ENCODE measurements at regions not wholly inside any gene's neighbourhood (a gene's known extent, or its start where the extent isn't known, plus 50 kb on each side); places are given as distances from the start of the nearest gene placed in this dataset.
A peak's percentile ranks its signal among the peaks of the same experiment; 100 is the strongest.
"Not testable (repeated sequence)": the region's sequence is repeated elsewhere in the genome, so short reads cannot be mapped to it uniquely, and the experiment has no call there.

GRCh38 chrY:13627323-13627722 is 76.4 kb upstream of the TMSB4Y start:
- not testable (repeated sequence) for ATAC-seq; DNase-seq (ENCODE audit: low spot score)

GRCh38 chrY:13615943-13616304 is 87.8 kb upstream of the TMSB4Y start:
- ATAC-seq, result no peak
- DNase-seq (ENCODE audit: low spot score), result no peak

- DNase-seq (ENCODE audit: low spot score) (no peak), ATAC-seq (peak; percentile 43)
Measured at GRCh38 chrY:13615301-13615942, 88.3 kb upstream of the TMSB4Y start.

GRCh38 chrY:13612916-13613315 is 90.8 kb upstream of the TMSB4Y start:
- peak; percentile 59 for DNase-seq (ENCODE audit: low spot score)

GRCh38 chrY:13611965-13612364 is 91.7 kb upstream of the TMSB4Y start:
- DNase-seq (ENCODE audit: low spot score) (no peak), ATAC-seq (peak; percentile 65)

More at GRCh38 chrY:13612916-13613315, 90.8 kb upstream of the TMSB4Y start:
- peak; percentile 77 for ATAC-seq

- no peak for ATAC-seq
- no peak for DNase-seq (ENCODE audit: low spot score)
Measured at GRCh38 chrY:13592450-13592849, 111.2 kb upstream of the TMSB4Y start.

GRCh38 chrY:13570931-13571330 is 91.1 kb upstream of the UTY start:
- DNase-seq (ENCODE audit: low spot score), result peak; percentile 51
- ATAC-seq, result peak; percentile 39

- DNase-seq (ENCODE audit: low spot score), result no peak
- ATAC-seq, result peak; percentile 39
Measured at GRCh38 chrY:13567186-13567585, 87.4 kb upstream of the UTY start.

GRCh38 chrY:13554949-13555348 is 75.1 kb upstream of the UTY start:
- DNase-seq (ENCODE audit: low spot score) (no peak), ATAC-seq (no peak)

GRCh38 chrY:13552393-13553116 is 72.7 kb upstream of the UTY start:
- ATAC-seq (peak; percentile 80), DNase-seq (ENCODE audit: low spot score) (no peak)

- ATAC-seq, result no peak
- DNase-seq (ENCODE audit: low spot score), result no peak
Measured at GRCh38 chrY:13551246-13551645, 71.4 kb upstream of the UTY start.

- ATAC-seq (no peak), DNase-seq (ENCODE audit: low spot score) (no peak)
Measured at GRCh38 chrY:13544491-13544890, 64.7 kb upstream of the UTY start.

- DNase-seq (ENCODE audit: low spot score) (no peak), ATAC-seq (no peak)
Measured at GRCh38 chrY:13537919-13538318, 58.1 kb upstream of the UTY start.

All from left lobe of liver (tissue), 2 donors.